Trophoblast cell (in vitro differentiated cells and primary cell): ENCODE measurements at regions not wholly inside any gene's neighbourhood (a gene's known extent, or its start where the extent isn't known, plus 50 kb on each side); places are given as distances from the start of the nearest gene placed in this dataset.

Experiments used
- DNase-seq, 2 donors: peaks; one replicate each; pipeline ENCODE4 v3.0.0-alpha.2; 2016
- H2AFZ ChIP-seq: 2 replicates; pipeline ENCODE4 v1.6.1; 2013; ENCODE audit warnings: low read length, moderate library complexity, mild to moderate bottlenecking; ENCODE audit not compliant: insufficient read depth, poor library complexity
- H2AK5ac ChIP-seq: 2 replicates; pipeline ENCODE4 v1.6.1; 2013; ENCODE audit warnings: mild to moderate bottlenecking, low read length
- H2BK120ac ChIP-seq: 2 replicates; pipeline ENCODE4 v1.6.1; 2013; ENCODE audit warnings: low read length, mild to moderate bottlenecking, moderate library complexity; ENCODE audit not compliant: insufficient read depth, poor library complexity
- H2BK12ac ChIP-seq: 2 replicates; pipeline ENCODE4 v1.6.1; 2013; ENCODE audit warnings: mild to moderate bottlenecking, low read length, moderate library complexity
- H2BK5ac ChIP-seq: 2 replicates; pipeline ENCODE4 v1.6.1; 2013; ENCODE audit warnings: low read length, low read depth, moderate library complexity, mild to moderate bottlenecking; ENCODE audit not compliant: poor library complexity
- H3K14ac ChIP-seq: 2 replicates; pipeline ENCODE4 v1.6.1; 2013; ENCODE audit warnings: mild to moderate bottlenecking, low read length
- H3K18ac ChIP-seq: 2 replicates; pipeline ENCODE4 v1.6.1; 2013; ENCODE audit warnings: mild to moderate bottlenecking, low read length
- H3K23ac ChIP-seq: 2 replicates; pipeline ENCODE4 v1.6.1; 2013; ENCODE audit warnings: low read length
- H3K27ac ChIP-seq: 2 replicates; pipeline ENCODE4 v1.5.1; 2013; ENCODE audit warnings: low read depth, mild to moderate bottlenecking, inconsistent platforms, low read length, moderate library complexity
- H3K27me3 ChIP-seq: 2 replicates; pipeline ENCODE4 v1.6.1; 2013; ENCODE audit warnings: inconsistent platforms, mild to moderate bottlenecking, low read length, moderate library complexity; ENCODE audit not compliant: insufficient read depth
- H3K36me3 ChIP-seq, 2 experiments: 1 replicate in 1 of 2; 2 replicates in 1 of 2; pipeline ENCODE4 v1.6.1; 2013; ENCODE audit warnings: low read length in 2 of 2, mild to moderate bottlenecking in 2 of 2, moderate library complexity in 1 of 2; ENCODE audit not compliant: insufficient read depth in 2 of 2, control insufficient read depth in 1 of 2
- H3K4ac ChIP-seq: 2 replicates; pipeline ENCODE4 v1.6.1; 2013; ENCODE audit warnings: low read depth, mild to moderate bottlenecking, low read length, moderate library complexity
- H3K4me1 ChIP-seq, 2 experiments: 1 replicate in 1 of 2; 2 replicates in 1 of 2; pipeline ENCODE4 v1.6.1; 2013; ENCODE audit warnings: low read length in 2 of 2, mild to moderate bottlenecking in 2 of 2, moderate library complexity in 1 of 2; ENCODE audit not compliant: insufficient read depth in 2 of 2, control insufficient read depth in 1 of 2
- H3K4me2 ChIP-seq: 2 replicates; pipeline ENCODE4 v1.6.1; 2013; ENCODE audit warnings: inconsistent platforms, mild to moderate bottlenecking, low read length, moderate library complexity
- H3K4me3 ChIP-seq: 2 replicates; pipeline ENCODE4 v1.5.1; 2013; ENCODE audit warnings: mild to moderate bottlenecking, low read depth, low read length, inconsistent platforms
- H3K79me1 ChIP-seq: one replicate; pipeline ENCODE4 v1.6.1; 2013; ENCODE audit warnings: low read length
- H3K79me2 ChIP-seq: 2 replicates; pipeline ENCODE4 v1.6.1; 2013; ENCODE audit warnings: low read length, mild to moderate bottlenecking; ENCODE audit not compliant: control insufficient read depth, insufficient read depth, poor library complexity
- H3K9ac ChIP-seq: 2 replicates; pipeline ENCODE4 v1.6.1; 2013; ENCODE audit warnings: mild to moderate bottlenecking, low read length
- H3K9me3 ChIP-seq: 2 replicates; pipeline ENCODE4 v1.6.1; 2013; ENCODE audit warnings: low read depth, mild to moderate bottlenecking, control low read depth, inconsistent platforms, low read length; ENCODE audit not compliant: insufficient read depth
- H4K12ac ChIP-seq: 2 replicates; pipeline ENCODE4 v1.6.1; 2013; ENCODE audit warnings: low read depth, mild to moderate bottlenecking, low read length, moderate library complexity
- H4K8ac ChIP-seq: 2 replicates; pipeline ENCODE4 v1.6.1; 2013; ENCODE audit warnings: low read depth, mild to moderate bottlenecking, low read length, moderate library complexity
- H4K91ac ChIP-seq: one replicate; pipeline ENCODE4 v1.6.1; 2013; ENCODE audit warnings: low read depth, mild to moderate bottlenecking, low read length, moderate library complexity
- WGBS: extraction: QIAGEN DNeasy Blood & Tissue Kit; methylation state at CpG from one replicate; pipeline ENCODE4 v1.1.7; 2013; ENCODE audit warnings: missing lambda C conversion rate; ENCODE audit not compliant: insufficient read length, insufficient coverage; ENCODE audit errors: extremely low coverage; 5-methylcytosine and 5-hydroxymethylcytosine counted together

GRCh38 chr10:64062793-64063192, 541.6 kb downstream of the REEP3 start:
- Histone ChIP-seq H3K18ac (no peak overlapping the region), H4K12ac (no peak overlapping the region), H2BK120ac (no peak overlapping the region), H3K79me1 (no peaks in the 10 kb centered on the region), H3K9ac (no peak overlapping the region), H3K9me3 (no peaks in the 10 kb centered on the region), H2AK5ac (no peak overlapping the region), H4K8ac (no peak overlapping the region), H2AFZ (no peak overlapping the region), H3K4ac (no peak overlapping the region), H3K27ac (no peak overlapping the region), H3K23ac (no peak overlapping the region), H3K27me3 (no peaks in the 10 kb centered on the region), H3K14ac (no peak overlapping the region), H3K79me2 (no peaks in the 10 kb centered on the region), H3K4me2 (no peak overlapping the region), H3K4me1 (no peaks in the 10 kb centered on the region), H3K4me3 (no peak overlapping the region), H3K36me3 (no peaks in the 10 kb centered on the region), H2BK12ac (no peak overlapping the region), H4K91ac (no peak overlapping the region), H2BK5ac (no peak overlapping the region)
- DNase-seq = no peak
- WGBS = no CpG with 5 or more reads among the region's 4 CpGs

- no peaks in the 10 kb centered on the region for H3K4me1 ChIP-seq
- H4K12ac ChIP-seq = no peak overlapping the region
- H3K27ac ChIP-seq = no peak overlapping the region
- DNase-seq = no peak
- no peaks in the 10 kb centered on the region for H3K27me3 ChIP-seq
- H3K9ac ChIP-seq = no peak overlapping the region
- no peak overlapping the region for H2AK5ac ChIP-seq
- H2BK120ac ChIP-seq = no peak overlapping the region
- WGBS = no CpG with 5 or more reads among the region's 4 CpGs
- no peaks in the 10 kb centered on the region for H3K79me2 ChIP-seq
- H3K36me3 ChIP-seq = no peaks in the 10 kb centered on the region
- H2BK12ac ChIP-seq = no peak overlapping the region
- H2AFZ ChIP-seq = no peak overlapping the region
- no peaks in the 10 kb centered on the region for H3K79me1 ChIP-seq
- no peak overlapping the region for H3K23ac ChIP-seq
- H3K9me3 ChIP-seq = no peaks in the 10 kb centered on the region
- no peak overlapping the region for H3K14ac ChIP-seq
- no peak overlapping the region for H4K91ac ChIP-seq
- H3K4ac ChIP-seq = no peak overlapping the region
- no peak overlapping the region for H2BK5ac ChIP-seq
- no peak overlapping the region for H3K4me2 ChIP-seq
- no peak overlapping the region for H3K4me3 ChIP-seq
- H3K18ac ChIP-seq = no peak overlapping the region
- no peak overlapping the region for H4K8ac ChIP-seq
Observed at GRCh38 chr10:64067009-64067606, 545.9 kb downstream of the REEP3 start.

GRCh38 chr10:64067859-64068258, 546.7 kb downstream of the REEP3 start:
- Histone ChIP-seq H3K27me3 (no peaks in the 10 kb centered on the region), H3K4me3 (no peak overlapping the region), H3K79me2 (no peaks in the 10 kb centered on the region), H2AK5ac (no peak overlapping the region), H2BK120ac (no peak overlapping the region), H4K12ac (no peak overlapping the region), H3K4me2 (no peak overlapping the region), H2AFZ (no peak overlapping the region), H3K23ac (no peak overlapping the region), H3K9me3 (no peaks in the 10 kb centered on the region), H3K36me3 (no peaks in the 10 kb centered on the region), H4K91ac (no peak overlapping the region), H3K27ac (no peak overlapping the region), H3K14ac (no peak overlapping the region), H2BK12ac (no peak overlapping the region), H3K79me1 (no peaks in the 10 kb centered on the region), H2BK5ac (no peak overlapping the region), H3K4me1 (no peaks in the 10 kb centered on the region), H3K18ac (no peak overlapping the region), H3K4ac (no peak overlapping the region), H3K9ac (no peak overlapping the region), H4K8ac (no peak overlapping the region)
- WGBS = no CpG with 5 or more reads among the region's 2 CpGs
- DNase-seq = no peak

DNA sequence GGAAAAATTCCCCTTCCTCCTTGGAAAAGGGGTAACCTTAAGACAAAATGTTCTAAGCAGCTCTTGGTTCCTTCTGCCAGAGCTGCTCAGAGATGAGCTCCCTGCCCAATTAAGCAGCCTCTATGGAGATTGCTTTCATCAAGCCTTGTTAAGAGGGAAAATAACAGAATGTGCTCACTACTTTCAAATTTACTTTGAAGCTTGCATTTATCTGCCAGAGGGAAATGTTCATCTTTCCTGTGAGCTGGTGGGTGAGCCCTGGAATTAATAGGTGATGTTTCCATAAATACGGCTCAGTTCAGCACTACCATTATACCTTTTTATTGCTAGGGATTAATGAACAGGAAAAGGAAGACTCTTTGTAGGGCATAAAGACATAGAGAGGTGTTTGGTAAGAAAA, 549.0 kb downstream of the REEP3 start:
- WGBS = no CpG with 5 or more reads among the region's 1 CpG
- no peaks in the 10 kb centered on the region for H3K27me3 ChIP-seq

More for the DNA sequence above, 549.0 kb downstream of the REEP3 start:
- no peak overlapping the region for H4K12ac ChIP-seq
- no peak overlapping the region for H3K4me3 ChIP-seq
- H3K4ac ChIP-seq = no peak overlapping the region
- H2AFZ ChIP-seq = no peak overlapping the region
- H3K79me1 ChIP-seq = no peaks in the 10 kb centered on the region
- no peak overlapping the region for H3K23ac ChIP-seq
- no peak overlapping the region for H3K4me2 ChIP-seq
- no peak overlapping the region for H2BK120ac ChIP-seq
- H2BK12ac ChIP-seq = no peak overlapping the region
- no peak for DNase-seq
- no peaks in the 10 kb centered on the region for H3K4me1 ChIP-seq
- no peak overlapping the region for H3K9ac ChIP-seq
- H3K18ac ChIP-seq = no peak overlapping the region
- H4K8ac ChIP-seq = no peak overlapping the region
- H3K9me3 ChIP-seq = no peaks in the 10 kb centered on the region
- H4K91ac ChIP-seq = no peak overlapping the region
- no peak overlapping the region for H3K14ac ChIP-seq
- H3K79me2 ChIP-seq = no peaks in the 10 kb centered on the region
- no peak overlapping the region for H2AK5ac ChIP-seq
- H2BK5ac ChIP-seq = no peak overlapping the region
- no peaks in the 10 kb centered on the region for H3K36me3 ChIP-seq
- no peak overlapping the region for H3K27ac ChIP-seq
